K562 (cell line): ENCODE measurements at regions not wholly inside any gene's neighbourhood (a gene's known extent, or its start where the extent isn't known, plus 50 kb on each side); places are given as distances from the start of the nearest gene placed in this dataset.

Source experiments
- HDGF ChIP-seq: fragments of 450-650 bp; IDR thresholded peaks from 2 replicates; pipeline ENCODE4 v1.6.1; 2016
- POLR2A ChIP-seq: fragments of 450-650 bp; conservative IDR thresholded peaks from 2 replicates; pipeline ENCODE4 v1.6.1; 2016

DNA sequence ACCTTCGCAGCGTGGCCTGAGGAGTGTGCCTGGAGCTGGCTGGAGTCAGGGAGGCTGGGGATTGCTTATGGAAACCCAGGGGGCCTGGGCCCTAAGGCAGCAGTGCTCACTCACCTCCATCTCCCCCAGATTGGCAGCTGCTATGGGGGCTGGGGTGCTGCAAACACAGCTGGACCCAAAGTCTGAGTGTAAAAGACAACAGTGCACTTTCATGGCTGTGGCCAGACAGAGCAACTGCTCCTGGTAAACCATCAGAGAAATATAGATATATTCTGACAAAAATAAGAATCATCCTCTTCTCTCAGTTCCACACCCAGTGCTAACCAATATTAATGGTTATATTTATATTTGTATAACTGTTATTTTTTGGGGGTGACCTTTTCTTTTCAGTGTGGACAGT lies 123.9 kb downstream of the TENT4A start:
- TF ChIP-seq POLR2A, result no peak
- TF ChIP-seq HDGF, result no peak
